DMS114 treated with DMSO at 0.1 percent for 48 hours (cell line): ENCODE measurements at regions not wholly inside any gene's neighbourhood (a gene's known extent, or its start where the extent isn't known, plus 50 kb on each side); places are given as distances from the start of the nearest gene placed in this dataset.
"Not testable (repeated sequence)": the region's sequence is repeated elsewhere in the genome, so short reads cannot be mapped to it uniquely, and the experiment has no call there.

Experiments
- DNase-seq: peaks from one replicate; lab custom pipeline; 2025; ENCODE audit not compliant: unreplicated experiment; lab: John Stamatoyannopoulos, UW

- no peak for DNase-seq
Observed at GRCh38 chr11:38461751-38462150, 1863.7 kb upstream of the RAG2 start.

DNA sequence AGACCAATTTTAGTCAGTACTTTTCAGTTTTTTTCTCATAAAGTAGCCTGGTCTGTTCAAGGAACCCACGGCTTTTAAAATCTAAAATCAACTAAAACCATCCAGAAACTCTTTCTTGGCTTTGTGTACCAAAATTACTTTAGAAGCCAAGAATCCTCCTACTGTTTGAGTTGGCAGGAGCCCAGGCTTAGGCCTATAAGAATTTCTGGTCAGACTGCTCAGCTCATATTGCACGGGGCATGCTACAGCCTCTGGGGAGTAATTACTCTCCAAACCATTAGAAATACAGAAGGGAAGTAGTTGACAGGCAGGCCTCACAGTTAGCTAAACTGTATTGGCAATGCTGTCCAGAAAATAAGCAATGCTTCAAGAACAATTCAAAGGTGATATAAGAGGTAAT, 1862.9 kb upstream of the RAG2 start:
- no peak for DNase-seq

- no peak for DNase-seq
Observed at GRCh38 chr11:38460429-38460828, 1862.4 kb upstream of the RAG2 start.

DNA sequence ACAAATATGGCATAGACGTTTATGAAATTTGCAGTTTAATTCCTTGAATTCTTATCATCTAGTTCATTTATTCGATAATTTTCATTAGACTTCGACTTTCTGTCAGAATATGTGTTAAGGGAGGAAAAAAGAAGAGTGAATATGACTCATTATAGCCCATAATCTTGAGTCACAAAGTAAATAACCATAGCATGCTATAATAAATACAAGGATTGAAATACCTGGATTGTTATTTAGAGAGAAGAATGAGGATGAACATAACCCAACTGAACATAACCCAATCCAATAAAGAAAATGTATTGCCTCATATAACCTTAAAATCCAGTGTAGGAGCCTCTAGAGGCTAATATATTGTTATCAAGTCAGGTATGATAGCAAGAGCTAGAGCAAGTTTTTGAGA, 1858.3 kb upstream of the RAG2 start:
- no peak for DNase-seq

DNA sequence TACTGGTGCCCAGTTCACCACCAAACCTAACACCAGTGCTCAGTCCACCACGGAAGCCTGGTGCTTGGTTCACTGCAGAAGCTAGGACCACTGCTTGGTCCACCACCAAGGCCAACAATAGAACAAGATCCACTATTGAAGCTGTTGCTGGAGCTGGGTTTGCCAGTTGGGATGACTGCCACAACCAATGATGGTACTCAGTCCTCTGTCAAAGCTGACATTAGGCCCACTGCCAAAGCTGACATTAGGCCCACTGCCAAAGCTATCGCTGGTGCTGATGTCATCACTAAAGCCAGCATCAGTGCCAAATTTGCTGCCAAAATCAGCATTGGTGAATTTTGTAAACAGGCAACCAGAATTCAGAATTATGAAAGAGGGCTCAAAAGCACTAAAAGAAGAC, 1850.2 kb upstream of the RAG2 start:
- DNase-seq: no peak

GRCh38 chr11:38446336-38446735, 1848.3 kb upstream of the RAG2 start:
- DNase-seq: no peak

DNA sequence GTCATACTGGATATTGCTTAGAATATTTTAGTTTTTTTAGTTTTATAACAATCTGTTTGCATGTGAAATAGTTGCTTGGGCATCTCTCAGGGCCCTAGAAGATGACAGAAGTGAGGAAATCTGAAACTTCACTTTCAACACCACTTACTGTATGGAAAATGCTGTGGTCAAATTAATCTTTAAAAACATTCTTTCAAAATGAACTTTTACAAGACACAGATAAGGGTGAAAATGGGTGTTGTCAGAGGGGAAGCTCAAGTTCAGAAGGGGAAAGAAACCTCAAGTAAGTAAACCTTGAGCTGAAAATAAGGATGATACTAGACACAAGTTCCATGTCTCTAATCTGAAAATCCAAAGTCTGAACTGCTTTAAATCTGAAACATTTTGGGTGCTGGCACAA, 1840.1 kb upstream of the RAG2 start:
- no peak for DNase-seq

GRCh38 chr11:38425578-38425977, 1827.5 kb upstream of the RAG2 start:
- DNase-seq: no peak

GRCh38 chr11:38423042-38423441, 1825.0 kb upstream of the RAG2 start:
- no peak for DNase-seq

DNA sequence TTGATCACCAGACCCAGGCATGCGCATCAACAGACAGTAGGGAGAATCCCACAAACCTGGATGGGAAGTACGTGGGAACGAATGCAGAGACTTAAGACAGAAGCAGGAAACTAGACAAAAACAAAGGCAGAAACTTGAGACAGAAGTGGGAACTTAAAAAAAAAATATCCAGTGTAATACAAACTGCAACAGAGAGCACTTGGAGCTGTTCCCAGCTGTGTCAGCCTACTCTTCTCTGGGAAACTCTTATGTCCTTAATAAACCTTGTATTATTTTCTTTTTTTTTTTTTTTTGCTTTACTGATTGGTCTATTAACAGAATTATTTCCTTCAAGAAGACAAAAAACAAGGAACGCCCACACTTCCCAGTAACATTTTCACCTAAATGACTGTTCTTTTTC, 1818.1 kb upstream of the RAG2 start:
- DNase-seq: no peak

DNA sequence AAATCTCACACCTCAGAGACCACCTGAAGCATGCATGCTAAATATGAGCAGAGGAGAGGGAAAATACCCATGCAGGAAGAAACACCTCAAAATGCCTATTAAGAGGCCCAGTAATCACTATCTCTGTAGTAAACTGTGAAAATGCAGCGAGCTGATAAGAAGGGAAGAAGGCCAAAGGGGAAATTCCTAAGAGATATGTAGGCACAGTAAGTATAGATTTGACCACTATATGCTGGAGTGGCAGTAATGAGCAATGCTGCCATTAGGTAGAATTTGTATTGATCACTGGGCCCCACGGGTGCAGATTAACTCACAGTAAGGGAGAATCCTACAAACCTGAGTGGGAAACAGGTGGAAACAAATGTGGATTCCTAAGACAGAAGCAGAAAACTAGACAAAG, 1813.1 kb upstream of the RAG2 start:
- no peak for DNase-seq

GRCh38 chr11:38402063-38402462, 1804.0 kb upstream of the RAG2 start:
- no peak for DNase-seq

GRCh38 chr11:38392176-38392575, 1794.1 kb upstream of the RAG2 start:
- no peak for DNase-seq

DNA sequence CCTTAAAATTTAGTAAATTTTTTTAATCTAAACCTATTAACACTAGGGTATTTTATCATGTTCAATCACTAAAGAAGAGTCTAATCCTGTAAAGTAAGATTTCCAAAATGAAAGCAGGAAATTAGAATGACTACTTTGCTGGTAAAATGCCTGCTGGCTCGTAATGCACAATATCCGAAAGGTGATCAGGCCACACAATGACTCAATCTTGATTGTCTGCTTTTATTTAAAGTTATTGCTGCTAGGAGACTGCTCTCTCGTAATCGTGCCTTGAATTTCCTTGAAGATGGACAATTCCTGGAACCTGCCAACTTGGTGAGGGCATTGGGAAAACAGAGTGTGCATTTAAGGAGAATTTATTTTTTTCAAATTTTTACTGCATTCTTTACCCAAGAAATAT, 1786.5 kb upstream of the RAG2 start:
- DNase-seq: no peak

GRCh38 chr11:38365274-38365673, 1767.2 kb upstream of the RAG2 start:
- DNase-seq: no peak

DNA sequence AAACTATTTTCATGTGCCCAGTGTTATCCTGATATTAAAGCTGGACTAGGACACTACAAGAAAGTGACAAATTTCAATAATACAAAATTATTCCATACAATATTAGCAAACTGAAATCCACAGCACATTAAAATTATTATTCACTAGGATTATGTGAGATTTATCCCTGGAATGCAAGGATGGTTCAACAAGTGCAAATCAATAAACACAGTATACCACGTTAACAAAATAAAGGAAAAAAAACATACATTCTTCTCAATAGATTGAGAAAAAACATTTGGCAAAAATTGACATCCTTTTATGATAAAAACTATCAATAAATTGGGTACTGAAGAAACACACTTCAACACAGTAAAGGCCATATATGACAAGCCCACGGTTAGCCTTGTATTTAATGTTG, 1758.2 kb upstream of the RAG2 start:
- DNase-seq: no peak

- DNase-seq: no peak
Observed at GRCh38 chr11:38345286-38345685, 1747.2 kb upstream of the RAG2 start.

DNA sequence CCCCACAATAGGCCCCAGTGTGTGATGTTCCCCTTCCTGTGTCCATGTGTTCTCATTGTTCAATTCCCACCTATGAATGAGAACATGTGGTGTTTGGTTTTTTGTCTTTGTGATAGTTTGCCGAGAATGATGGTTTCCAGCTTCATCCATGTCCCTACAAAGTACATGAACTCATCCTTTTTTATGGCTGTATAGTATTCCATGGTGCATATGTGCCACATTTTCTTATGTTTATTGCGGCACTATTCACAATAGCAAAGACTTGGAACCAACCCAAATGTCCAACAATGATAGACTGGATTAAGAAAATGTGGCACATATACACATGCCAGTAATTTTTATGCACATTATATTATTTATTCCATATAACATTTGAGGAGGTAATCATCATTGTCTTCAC, 1743.6 kb upstream of the RAG2 start:
- DNase-seq: not testable (repeated sequence)

DNA sequence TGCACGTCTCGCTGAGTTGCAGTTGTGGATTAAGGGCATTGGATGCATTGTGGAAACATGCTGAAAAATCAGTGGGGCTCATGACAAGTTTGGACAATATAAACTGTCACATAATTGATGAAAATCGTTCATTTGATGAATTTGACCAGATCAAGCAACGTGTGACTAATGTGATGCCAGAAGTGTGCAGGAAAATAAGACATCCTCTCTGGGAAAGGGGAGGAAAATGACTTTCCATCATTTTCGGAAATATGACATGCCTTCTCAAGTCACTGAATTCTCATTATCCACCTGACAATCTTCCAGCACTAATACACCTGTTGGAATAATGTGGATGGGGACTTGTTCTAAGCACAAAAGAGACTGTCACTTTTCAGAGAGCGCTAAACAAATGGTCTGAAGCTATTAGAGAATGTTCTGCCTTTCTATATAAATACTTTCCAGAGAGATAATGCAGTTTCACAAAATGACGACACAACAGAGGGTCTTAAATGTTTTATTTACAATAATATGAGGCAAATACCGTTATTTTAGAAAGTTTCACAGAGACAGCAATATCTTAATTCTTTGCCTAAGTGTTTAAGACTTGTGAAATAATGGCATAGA, 1741.9 kb upstream of the RAG2 start:
- DNase-seq: no peak

GRCh38 chr11:38338022-38338421, 1740.0 kb upstream of the RAG2 start:
- DNase-seq: not testable (repeated sequence)

- no peak for DNase-seq
Observed at GRCh38 chr11:38332046-38332445, 1734.0 kb upstream of the RAG2 start.

- no peak for DNase-seq
Observed at GRCh38 chr11:38330578-38330977, 1732.5 kb upstream of the RAG2 start.

DNA sequence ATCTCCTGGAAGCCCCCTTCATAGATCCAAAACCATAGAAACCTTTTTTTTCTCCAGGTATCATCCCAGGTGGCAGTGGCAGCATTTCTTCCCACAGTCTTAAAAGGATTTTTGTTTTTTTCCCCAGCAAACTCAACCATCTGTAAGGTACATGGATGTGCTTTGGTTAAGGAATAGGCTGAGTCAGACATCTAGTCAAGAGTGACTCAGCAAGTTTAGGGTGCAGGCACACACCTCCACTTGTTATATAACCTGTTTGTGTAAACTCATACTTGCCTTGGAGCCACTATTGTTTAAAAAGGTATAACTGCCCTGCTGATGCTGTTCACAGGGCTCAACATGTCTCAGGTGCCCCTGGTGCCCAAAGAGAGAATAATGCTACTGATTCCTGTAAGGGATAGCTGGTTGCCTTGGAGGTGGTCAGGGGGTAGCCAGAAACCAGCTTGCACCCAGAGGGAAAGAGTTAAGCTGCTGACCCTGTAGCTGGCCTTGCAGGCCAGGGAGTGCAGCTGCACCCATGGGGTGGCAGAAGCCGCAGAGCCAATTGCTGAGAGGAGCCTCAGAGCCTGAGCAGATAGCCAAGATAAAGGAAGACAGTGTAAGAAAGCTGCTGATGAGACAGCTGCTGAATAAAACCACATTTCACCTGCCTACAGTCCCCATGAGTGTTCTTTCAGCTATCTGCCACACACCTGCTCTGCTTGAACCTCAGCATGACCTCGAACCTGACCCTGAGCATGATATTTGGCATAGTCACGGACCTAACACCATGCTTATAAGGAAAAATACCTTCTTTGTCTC, 1726.1 kb upstream of the RAG2 start:
- DNase-seq: no peak
